T-helper 17 cell (primary cell): ENCODE measurements at regions not wholly inside any gene's neighbourhood (a gene's known extent, or its start where the extent isn't known, plus 50 kb on each side); places are given as distances from the start of the nearest gene placed in this dataset.

Experiments
- ATAC-seq: fragments of 150-1000 bp; cut with Tn5 transposase; 2 replicates; pipeline ENCODE4 v1.10.0; 2021; ENCODE audit warnings: mild to moderate bottlenecking, moderate library complexity
- DNase-seq, 3 donors: peaks; one replicate each; pipeline versions ENCODE4 v3.0.0 to v3.0.0-alpha.2; 2020 to 2021
- H3K9me3 ChIP-seq: one replicate; pipeline ENCODE4 v1.7.0; 2013; ENCODE audit warnings: low read length, mild to moderate bottlenecking; ENCODE audit not compliant: control insufficient read depth, poor library complexity, severe bottlenecking
- H3K27ac Mint-ChIP-seq: one replicate; pipeline ENCODE4 v1.8.0; 2022; ENCODE audit warnings: mild to moderate bottlenecking, moderate library complexity, mixed read lengths
- H3K27me3 Mint-ChIP-seq: one replicate; pipeline ENCODE4 v1.8.0; 2022; ENCODE audit warnings: mixed read lengths
- H3K36me3 Mint-ChIP-seq: one replicate; pipeline ENCODE4 v1.8.0; 2022; ENCODE audit warnings: low read depth, mixed read lengths
- H3K4me1 Mint-ChIP-seq: one replicate; pipeline ENCODE4 v1.8.0; 2022; ENCODE audit warnings: mild to moderate bottlenecking, mixed read lengths
- H3K4me3 Mint-ChIP-seq: one replicate; pipeline ENCODE4 v1.8.0; 2022; ENCODE audit warnings: mild to moderate bottlenecking, moderate library complexity, mixed read lengths

DNA sequence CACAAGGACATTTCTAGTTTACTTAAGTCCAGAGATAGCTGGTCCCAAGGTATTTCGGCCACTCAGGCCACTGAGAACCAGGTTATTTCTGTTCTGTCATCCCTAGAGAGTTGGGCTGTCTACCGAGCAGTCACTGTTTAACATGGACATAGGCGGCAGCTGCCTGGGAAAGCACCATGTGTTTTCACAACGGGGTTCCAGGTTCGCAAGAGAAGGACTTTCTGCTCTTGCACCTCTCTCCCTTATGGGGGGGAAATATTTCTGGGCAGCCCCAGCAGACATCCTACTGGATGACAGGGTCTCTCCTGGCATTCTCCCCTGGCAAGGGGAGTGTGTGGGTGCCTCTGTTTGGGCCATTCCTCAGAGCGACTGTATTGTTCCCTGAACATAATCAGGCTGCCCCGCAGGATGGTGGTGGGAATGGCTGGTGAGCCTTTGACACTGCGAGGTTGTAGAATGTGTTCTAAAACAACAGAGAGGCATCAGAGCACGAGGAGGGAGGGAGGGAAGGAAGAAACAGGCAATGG lies 64.4 kb upstream of the DUSP22 start:
- Mint-ChIP-seq H3K27ac (no peak overlapping the region), H3K4me3 (no peak overlapping the region), H3K36me3 (no peaks in the 10 kb centered on the region), H3K27me3 (no peaks in the 10 kb centered on the region), H3K4me1 (peaks cover 24% of the 10 kb centered on the region)
- DNase-seq (no peak), ATAC-seq (no peak)
- no peaks in the 10 kb centered on the region for H3K9me3 ChIP-seq

DNA sequence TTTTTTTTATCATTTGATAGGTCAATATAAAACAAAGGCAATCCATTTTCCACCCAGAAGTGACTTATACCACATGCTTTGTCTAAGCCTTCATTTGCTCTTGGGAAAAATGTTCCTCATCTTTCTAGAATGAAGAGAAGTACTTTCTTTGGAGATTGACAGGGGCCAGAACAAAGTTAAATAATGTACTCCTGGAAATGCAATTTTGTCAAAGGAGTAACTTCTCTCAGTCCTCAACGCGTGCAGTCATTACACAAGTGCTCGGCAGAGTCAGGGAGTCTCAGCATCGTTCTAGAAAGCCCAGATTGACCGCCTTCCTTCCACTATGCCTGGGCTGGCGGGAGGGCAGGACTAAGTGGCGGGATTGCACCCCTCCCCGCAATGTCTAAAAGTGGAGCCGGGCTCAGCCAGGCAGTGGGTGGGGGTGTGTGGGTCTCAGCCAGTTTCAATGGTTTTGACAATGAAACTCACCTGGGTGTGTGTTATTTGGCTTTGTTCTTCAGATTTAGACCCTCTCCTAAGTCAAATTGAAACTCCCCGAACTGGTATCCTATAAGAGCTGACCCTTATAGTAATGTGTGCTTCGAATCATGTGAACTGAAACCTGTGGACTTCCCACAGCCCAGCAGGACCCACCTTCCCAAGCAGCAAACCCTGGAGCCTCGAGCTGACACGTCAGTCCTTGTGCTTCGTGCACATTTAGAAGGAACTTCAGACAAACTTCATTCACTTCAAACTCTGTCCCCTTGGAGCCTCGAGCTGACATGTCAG lies 63.2 kb upstream of the DUSP22 start:
- Mint-ChIP-seq H3K27ac (peak overlapping the region; percentile 53), H3K4me3 (no peak overlapping the region), H3K27me3 (no peaks in the 10 kb centered on the region), H3K4me1 (peaks cover 19% of the 10 kb centered on the region), H3K36me3 (no peaks in the 10 kb centered on the region)
- DNase-seq (no peak), ATAC-seq (no peak)
- H3K9me3 ChIP-seq = no peaks in the 10 kb centered on the region

GRCh38 chr6:231779-232178 lies 60.5 kb upstream of the DUSP22 start:
- Mint-ChIP-seq H3K27me3 (no peaks in the 10 kb centered on the region), H3K4me3 (no peak overlapping the region), H3K27ac (no peak overlapping the region), H3K4me1 (peaks cover 19% of the 10 kb centered on the region), H3K36me3 (no peaks in the 10 kb centered on the region)
- H3K9me3 ChIP-seq = no peaks in the 10 kb centered on the region
- ATAC-seq = no peak
- DNase-seq = no peak

GRCh38 chr6:232982-233640 lies 59.2 kb upstream of the DUSP22 start:
- Mint-ChIP-seq H3K27me3 (no peaks in the 10 kb centered on the region), H3K4me3 (peak overlapping the region; percentile 45), H3K4me1 (peaks cover 22% of the 10 kb centered on the region), H3K36me3 (no peaks in the 10 kb centered on the region), H3K27ac (no peak overlapping the region)
- ATAC-seq = no peak
- H3K9me3 ChIP-seq = no peaks in the 10 kb centered on the region
- no peak for DNase-seq

DNA sequence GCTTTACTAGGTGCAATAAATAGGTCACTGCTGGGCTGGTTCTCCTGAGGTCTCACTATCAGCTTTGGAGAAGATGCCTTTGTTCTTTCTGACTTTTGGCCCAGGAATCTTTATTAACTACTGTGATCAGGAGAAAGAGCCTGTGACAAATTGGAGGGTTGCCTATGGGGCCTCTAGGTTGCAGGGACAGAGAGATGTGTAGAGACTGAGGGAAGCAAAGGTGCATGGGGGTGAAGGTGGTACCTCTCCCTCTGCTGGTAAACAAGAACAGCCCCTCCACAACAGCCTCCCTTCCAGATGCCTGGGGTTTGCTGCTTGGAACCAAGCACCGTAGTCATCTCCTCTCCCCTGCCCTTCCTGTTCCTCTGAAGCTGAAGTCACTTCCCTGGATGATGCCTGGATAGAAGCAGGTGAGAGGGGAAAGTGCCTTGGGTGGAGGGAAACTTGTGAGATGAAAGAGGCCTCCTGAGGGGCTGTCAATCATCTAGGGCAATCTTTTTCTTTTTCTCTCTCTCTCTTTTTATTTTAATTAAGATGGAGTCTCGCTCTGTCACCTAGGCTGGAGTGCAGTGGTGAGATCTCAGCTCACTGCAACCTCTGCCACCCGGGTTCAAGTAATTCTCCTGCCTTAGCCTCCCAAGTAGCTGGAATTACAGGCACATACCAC lies 57.4 kb upstream of the DUSP22 start:
- Mint-ChIP-seq H3K4me1 (peaks cover 16% of the 10 kb centered on the region), H3K4me3 (peak overlapping the region; percentile 77), H3K27ac (peak overlapping the region; percentile 74), H3K27me3 (no peaks in the 10 kb centered on the region), H3K36me3 (no peaks in the 10 kb centered on the region)
- no peaks in the 10 kb centered on the region for H3K9me3 ChIP-seq
- DNase-seq (no peak), ATAC-seq (no peak)

GRCh38 chr6:235763-236360 lies 56.4 kb upstream of the DUSP22 start:
- peak; percentile 78 for ATAC-seq
- Mint-ChIP-seq H3K4me1 (peaks cover 16% of the 10 kb centered on the region), H3K4me3 (peak overlapping the region; percentile 77), H3K36me3 (no peaks in the 10 kb centered on the region), H3K27ac (peak overlapping the region; percentile 74), H3K27me3 (no peaks in the 10 kb centered on the region)
- H3K9me3 ChIP-seq = no peaks in the 10 kb centered on the region
- DNase-seq = no peak

DNA sequence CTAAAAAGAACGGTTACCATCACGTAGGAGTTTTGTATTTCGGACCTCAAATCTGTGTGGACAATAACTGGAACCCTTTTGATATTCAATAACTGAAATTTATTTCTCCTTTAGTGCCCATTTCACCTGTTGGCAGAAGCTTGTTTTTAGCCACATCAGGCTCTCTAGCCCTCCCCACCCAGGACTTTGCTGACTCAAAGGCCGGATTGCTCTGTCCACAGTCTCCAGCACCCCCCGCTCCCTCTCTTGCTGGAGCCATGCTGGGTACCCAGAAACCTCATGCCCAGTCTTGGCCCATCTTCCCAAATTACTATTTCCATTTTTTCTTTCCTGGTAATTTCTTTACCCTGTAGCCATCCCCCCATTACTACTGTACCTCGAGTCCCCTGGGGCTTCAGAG lies 55.8 kb upstream of the DUSP22 start:
- peak overlapping the region; percentile 74 for H3K27ac Mint-ChIP-seq
- no peak overlapping the region for H3K4me3 Mint-ChIP-seq
- DNase-seq (no peak), ATAC-seq (no peak)
- H3K27me3 Mint-ChIP-seq = no peaks in the 10 kb centered on the region
- H3K9me3 ChIP-seq = no peaks in the 10 kb centered on the region
- peaks cover 17% of the 10 kb centered on the region for H3K4me1 Mint-ChIP-seq
- no peaks in the 10 kb centered on the region for H3K36me3 Mint-ChIP-seq

DNA sequence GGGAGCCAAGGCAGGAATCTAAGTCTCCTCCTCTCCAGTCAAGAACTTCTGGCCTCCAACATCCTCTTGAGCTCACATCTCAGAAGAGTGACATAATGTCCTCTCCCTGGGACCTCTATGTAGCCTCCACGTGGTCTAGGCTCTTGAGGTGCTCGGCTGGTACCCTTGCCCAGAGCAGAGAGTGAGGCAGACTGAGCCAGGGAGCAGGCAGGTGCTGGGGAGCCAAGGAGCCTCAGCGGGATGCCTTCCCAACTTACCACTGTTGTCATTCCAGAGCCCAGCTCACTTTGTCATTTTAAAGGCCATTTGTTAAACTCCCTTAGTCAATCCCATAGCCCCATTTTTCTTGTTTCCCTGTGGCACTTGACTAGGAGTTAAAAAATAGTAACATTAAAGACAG lies 52.1 kb upstream of the DUSP22 start:
- H3K4me1 Mint-ChIP-seq = peaks cover 18% of the 10 kb centered on the region
- no peak for DNase-seq
- no peak overlapping the region for H3K27ac Mint-ChIP-seq
- H3K4me3 Mint-ChIP-seq = no peak overlapping the region
- no peaks in the 10 kb centered on the region for H3K27me3 Mint-ChIP-seq
- no peaks in the 10 kb centered on the region for H3K36me3 Mint-ChIP-seq
- ATAC-seq = no peak
- no peaks in the 10 kb centered on the region for H3K9me3 ChIP-seq

DNA sequence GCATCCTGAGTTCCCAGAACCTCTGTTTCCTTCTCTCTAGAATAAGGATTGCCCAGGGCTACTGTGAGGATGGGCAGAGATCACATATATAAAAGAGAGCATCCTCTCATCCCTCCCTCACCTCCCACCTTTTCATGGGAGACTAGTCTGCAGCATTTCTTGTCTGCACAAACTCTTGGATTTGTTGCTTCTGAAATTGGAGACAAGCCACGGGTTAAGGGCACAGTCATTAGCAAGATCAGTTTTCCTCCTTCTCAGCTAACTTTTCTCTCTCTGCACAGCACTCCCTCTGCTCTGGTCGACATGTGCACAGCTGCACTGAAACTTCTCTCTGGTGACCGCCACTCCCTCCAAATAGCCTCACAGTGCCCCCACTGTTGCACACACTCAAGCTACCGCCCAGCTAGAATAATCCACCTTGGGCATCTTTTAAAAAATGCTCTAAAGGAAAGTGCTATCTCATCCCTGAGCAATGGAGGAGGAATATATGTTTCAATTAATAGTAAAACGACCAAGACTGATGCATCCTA lies 50.9 kb upstream of the DUSP22 start:
- peaks cover 8% of the 10 kb centered on the region for H3K4me1 Mint-ChIP-seq
- no peak overlapping the region for H3K27ac Mint-ChIP-seq
- DNase-seq = no peak

More for the DNA sequence above, 50.9 kb upstream of the DUSP22 start:
- Mint-ChIP-seq H3K36me3 (no peaks in the 10 kb centered on the region), H3K4me3 (no peak overlapping the region), H3K27me3 (no peaks in the 10 kb centered on the region)
- no peaks in the 10 kb centered on the region for H3K9me3 ChIP-seq
- no peak for ATAC-seq
